Mucosa of descending colon (tissue), 3 donors: ENCODE measurements at regions not wholly inside any gene's neighbourhood (a gene's known extent, or its start where the extent isn't known, plus 50 kb on each side); places are given as distances from the start of the nearest gene placed in this dataset.
A peak's percentile ranks its signal among the peaks of the same experiment; 100 is the strongest.
"Not testable (repeated sequence)": the region's sequence is repeated elsewhere in the genome, so short reads cannot be mapped to it uniquely, and the experiment has no call there.

Experiments used
- ATAC-seq: fragments of 200-7000 bp; cut with Tn5 transposase; one replicate; pipeline ENCODE4 v1.9.1; 2020; ENCODE audit warnings: mild to moderate bottlenecking, moderate library complexity
- DNase-seq, 3 donors: peaks; one replicate each; pipeline ENCODE4 v3.0.0-alpha.2; 2020
- H3K36me3 ChIP-seq: fragments of 200-600 bp; one replicate; pipeline ENCODE4 v1.8.0; 2021; ENCODE audit warnings: low read depth, mild to moderate bottlenecking
- H3K4me1 ChIP-seq: fragments of 200-600 bp; one replicate; pipeline ENCODE4 v1.8.0; 2021; ENCODE audit warnings: low read depth, mild to moderate bottlenecking
- H3K4me3 ChIP-seq: fragments of 200-600 bp; one replicate; pipeline ENCODE4 v1.8.0; 2021; ENCODE audit warnings: mild to moderate bottlenecking
- H3K9me3 ChIP-seq: fragments of 200-600 bp; one replicate; pipeline ENCODE4 v1.8.0; 2021; ENCODE audit warnings: mild to moderate bottlenecking
- CTCF ChIP-seq: fragments of 200-600 bp; IDR thresholded peaks from one replicate; pipeline ENCODE4 v1.8.0; 2022; ENCODE audit warnings: antibody characterized with exemption, mild to moderate bottlenecking
- intact Hi-C, 2 donors: fragments of 100-400 bp; cut with DNase I in 1 of 2; cut with micrococcal nuclease in 1 of 2; formaldehyde crosslinking; loops; one replicate each; pipeline versions ENCODE4 v1.11.0 to v1.11.1; 2022; cut with DNase I, micrococcal nuclease
- donor health status: DM: no; HTN: no; CAD: no; lungs with moderate emphysema.
- donor health status: DM: no; HTN: no; CAD: no.
- donor health status: DM: no; HTN: yes; CAD: no.

DNA sequence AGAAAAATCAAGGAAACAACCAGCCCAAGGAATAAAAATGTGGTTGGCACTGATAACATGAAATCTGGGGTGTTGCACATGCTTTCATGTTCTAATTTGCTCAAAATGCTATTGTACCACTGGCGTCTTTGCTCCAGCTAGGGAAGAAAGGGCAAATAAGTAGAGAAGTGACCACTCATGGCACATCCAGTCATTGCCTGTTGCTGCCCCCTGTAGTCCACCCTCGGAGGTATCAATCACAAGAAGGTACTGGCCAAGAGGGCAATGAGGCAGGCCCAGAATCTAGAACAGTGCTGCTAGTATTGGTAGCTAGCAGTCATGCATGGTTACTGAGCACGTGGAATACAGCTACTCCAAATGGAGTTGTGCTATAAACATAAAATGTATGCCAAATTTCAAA is 213.4 kb downstream of the CDCA7 start:
- DNase-seq: peak in 2 of 3 donors; percentile 50 to 60
- H3K4me1 ChIP-seq: peaks cover 3% of the 10 kb centered on the region
- intact Hi-C loops: loop anchor here in 1 of 2 donors (10.0 kb wide), 1 partner anchor 163 kb away; no protein-coding TSS in a partner anchor
- no peak for ATAC-seq
- no peak overlapping the region for H3K4me3 ChIP-seq
- H3K9me3 ChIP-seq: no peaks in the 10 kb centered on the region
- no peak for TF ChIP-seq CTCF
- no peaks in the 10 kb centered on the region for H3K36me3 ChIP-seq

DNA sequence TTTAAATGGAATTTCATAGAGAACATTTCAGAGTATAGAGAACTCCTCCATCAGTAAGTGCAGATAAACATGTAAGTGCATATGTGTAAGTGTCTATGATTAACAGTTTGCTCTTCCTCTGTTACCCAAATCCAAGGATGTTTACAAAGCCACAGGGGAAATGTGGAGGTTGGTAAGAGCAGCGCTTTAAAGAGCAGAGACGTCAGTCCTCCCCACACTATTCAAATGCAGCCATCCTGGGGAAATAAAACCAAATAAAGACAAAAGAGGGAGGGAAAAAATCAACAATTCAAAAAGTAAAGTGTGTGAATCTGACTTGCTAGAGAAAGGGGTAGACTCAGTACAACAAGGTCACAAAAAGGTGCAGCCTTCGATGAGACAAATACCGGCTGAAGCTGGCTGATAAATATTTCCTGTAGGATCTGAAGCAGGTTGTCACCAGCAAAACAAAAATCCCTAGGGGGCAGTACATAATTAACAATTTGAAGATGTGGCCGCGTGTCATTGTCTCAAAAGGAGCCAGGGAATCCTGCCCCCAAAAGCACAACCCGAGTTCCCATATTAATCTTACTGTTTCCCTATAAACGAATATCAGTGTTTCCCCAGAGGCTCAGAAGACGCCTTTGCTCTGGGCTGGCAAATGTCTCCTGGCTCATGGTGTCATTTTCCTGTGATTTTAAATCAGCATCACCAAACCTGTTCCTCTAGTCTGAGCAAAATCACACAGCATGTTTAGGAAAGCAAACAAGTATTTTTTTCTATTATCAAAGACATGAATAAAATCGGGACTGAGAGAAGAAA is 216.5 kb downstream of the CDCA7 start:
- Histone ChIP-seq H3K4me3 (no peak overlapping the region), H3K4me1 (peaks cover 3% of the 10 kb centered on the region), H3K9me3 (no peaks in the 10 kb centered on the region), H3K36me3 (no peaks in the 10 kb centered on the region)
- intact Hi-C loops: loop anchor here in 1 of 2 donors (10.0 kb wide), 1 partner anchor 464 kb away; no protein-coding TSS in a partner anchor
- peak; percentile 45 for ATAC-seq
- TF ChIP-seq CTCF: peak; percentile 8
- peak in 1 of 3 donors; percentile 34 for DNase-seq

- Histone ChIP-seq H3K36me3 (no peaks in the 10 kb centered on the region), H3K9me3 (no peaks in the 10 kb centered on the region), H3K4me3 (no peak overlapping the region), H3K4me1 (peaks cover 3% of the 10 kb centered on the region)
- no peak for TF ChIP-seq CTCF
- DNase-seq (no peak), ATAC-seq (peak; percentile 74)
- intact Hi-C loops: loop anchor here in 1 of 2 donors (10.0 kb wide), 1 partner anchor 463 kb away; no protein-coding TSS in a partner anchor
Observed at GRCh38 chr2:173571887-173572680, 217.4 kb downstream of the CDCA7 start.

DNA sequence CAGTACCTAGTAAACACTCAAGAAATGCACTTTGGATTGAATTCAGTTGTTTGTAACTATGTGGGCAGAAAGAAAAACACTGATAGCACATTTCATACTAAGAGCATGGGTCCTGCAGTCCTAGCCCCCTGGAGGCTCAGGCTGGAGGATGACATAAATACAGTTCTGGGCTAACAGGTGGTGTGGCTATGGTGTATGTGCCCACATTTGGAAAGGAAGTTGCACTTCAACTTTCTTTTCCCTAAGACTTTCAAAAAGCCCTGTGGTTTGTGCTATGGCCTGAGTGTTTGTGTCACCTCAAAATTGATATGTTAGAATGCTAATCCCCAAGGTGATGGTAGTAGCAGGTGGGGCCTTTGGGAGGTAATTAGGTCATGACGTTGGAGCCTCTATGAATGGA is 218.2 kb downstream of the CDCA7 start:
- no peak overlapping the region for H3K4me3 ChIP-seq
- H3K36me3 ChIP-seq: no peaks in the 10 kb centered on the region
- no peak for DNase-seq
- intact Hi-C loops: loop anchor here in 1 of 2 donors (10.0 kb wide), 1 partner anchor 462 kb away; no protein-coding TSS in a partner anchor
- H3K9me3 ChIP-seq: no peaks in the 10 kb centered on the region
- ATAC-seq: peak; percentile 31
- H3K4me1 ChIP-seq: peaks cover 3% of the 10 kb centered on the region
- no peak for TF ChIP-seq CTCF

- intact Hi-C loops: loop anchor here in 1 of 2 donors (10.0 kb wide), 1 partner anchor 461 kb away; no protein-coding TSS in a partner anchor
- H3K4me1 ChIP-seq, H3K9me3 ChIP-seq, DNase-seq, ATAC-seq, H3K36me3 ChIP-seq, H3K4me3 ChIP-seq: not testable (repeated sequence)
Observed at GRCh38 chr2:173573782-173574181, 219.1 kb downstream of the CDCA7 start.
